ENCODE measurements at regions not wholly inside any gene's neighbourhood (a gene's known extent, or its start where the extent isn't known, plus 50 kb on each side); places are given as distances from the start of the nearest gene placed in this dataset.

- Mint-ChIP-seq H3K4me3 (no peak overlapping the region), H3K36me3 (no peaks in the 10 kb centered on the region), H3K27me3 (no peaks in the 10 kb centered on the region), H3K9me3 (peaks cover 0 to 17% (median 4%) of the 10 kb centered on the region in 7 donors), H3K4me1 (no peaks in the 10 kb centered on the region), H3K27ac (no peak overlapping the region)
- DNase-seq (no peak), ATAC-seq (ENCODE audit: low read depth in 2 of 2) (no peak)
Observed at GRCh38 chr6:165229216-165229615, 80.2 kb downstream of the C6orf118 start.

GRCh38 chr6:165227644-165228329 lies 81.6 kb downstream of the C6orf118 start:
- H3K36me3 Mint-ChIP-seq = no peaks in the 10 kb centered on the region
- no peaks in the 10 kb centered on the region for H3K4me1 Mint-ChIP-seq
- no peak overlapping the region for H3K4me3 Mint-ChIP-seq
- no peak for DNase-seq
- H3K27ac Mint-ChIP-seq = no peak overlapping the region
- H3K27me3 Mint-ChIP-seq = no peaks in the 10 kb centered on the region
- peaks cover 1 to 21% (median 6%) of the 10 kb centered on the region in 7 donors for H3K9me3 Mint-ChIP-seq
- ATAC-seq (ENCODE audit: low read depth in 2 of 2) = no peak

GRCh38 chr6:165223736-165224135 lies 85.7 kb downstream of the C6orf118 start:
- H3K27ac Mint-ChIP-seq = no peak overlapping the region
- DNase-seq (no peak), ATAC-seq (ENCODE audit: low read depth in 2 of 2) (no peak)
- H3K9me3 Mint-ChIP-seq = peaks cover 1 to 17% (median 7%) of the 10 kb centered on the region in 7 donors
- H3K36me3 Mint-ChIP-seq = no peaks in the 10 kb centered on the region
- no peak overlapping the region for H3K4me3 Mint-ChIP-seq
- H3K4me1 Mint-ChIP-seq = no peaks in the 10 kb centered on the region
- no peaks in the 10 kb centered on the region for H3K27me3 Mint-ChIP-seq

- Mint-ChIP-seq H3K4me3 (no peak overlapping the region), H3K36me3 (no peaks in the 10 kb centered on the region), H3K9me3 (peaks cover 1 to 13% (median 7%) of the 10 kb centered on the region in 7 donors), H3K4me1 (no peaks in the 10 kb centered on the region), H3K27ac (no peak overlapping the region), H3K27me3 (no peaks in the 10 kb centered on the region)
- no peak for DNase-seq
- ATAC-seq (ENCODE audit: low read depth in 2 of 2) = no peak
Observed at GRCh38 chr6:165223101-165223500, 86.3 kb downstream of the C6orf118 start.

- H3K4me3 Mint-ChIP-seq = no peak overlapping the region
- H3K27me3 Mint-ChIP-seq = no peaks in the 10 kb centered on the region
- H3K27ac Mint-ChIP-seq = no peak overlapping the region
- peaks cover 1 to 13% (median 7%) of the 10 kb centered on the region in 7 donors for H3K9me3 Mint-ChIP-seq
- DNase-seq = no peak
- no peaks in the 10 kb centered on the region for H3K4me1 Mint-ChIP-seq
- no peaks in the 10 kb centered on the region for H3K36me3 Mint-ChIP-seq
- no peak for ATAC-seq (ENCODE audit: low read depth in 2 of 2)
Observed at GRCh38 chr6:165222315-165223025, 86.9 kb downstream of the C6orf118 start.

- Mint-ChIP-seq H3K4me3 (no peak overlapping the region), H3K27ac (no peak overlapping the region), H3K4me1 (no peaks in the 10 kb centered on the region), H3K36me3 (no peaks in the 10 kb centered on the region), H3K27me3 (no peaks in the 10 kb centered on the region), H3K9me3 (peaks cover 0 to 12% (median 4%) of the 10 kb centered on the region in 7 donors)
- ATAC-seq (ENCODE audit: low read depth in 2 of 2) (no peak), DNase-seq (no peak)
Observed at GRCh38 chr6:165220045-165220444, 89.4 kb downstream of the C6orf118 start.

GRCh38 chr6:165219629-165220028 lies 89.8 kb downstream of the C6orf118 start:
- H3K36me3 Mint-ChIP-seq = no peaks in the 10 kb centered on the region
- H3K9me3 Mint-ChIP-seq = peaks cover 0 to 12% (median 4%) of the 10 kb centered on the region in 7 donors
- ATAC-seq (ENCODE audit: low read depth in 2 of 2) (no peak), DNase-seq (no peak)
- H3K4me3 Mint-ChIP-seq = no peak overlapping the region
- H3K27me3 Mint-ChIP-seq = no peaks in the 10 kb centered on the region
- H3K27ac Mint-ChIP-seq = no peak overlapping the region
- H3K4me1 Mint-ChIP-seq = no peaks in the 10 kb centered on the region

- H3K9me3 Mint-ChIP-seq = peaks cover 0 to 13% (median 5%) of the 10 kb centered on the region in 7 donors
- DNase-seq = no peak
- no peak overlapping the region for H3K27ac Mint-ChIP-seq
- no peaks in the 10 kb centered on the region for H3K36me3 Mint-ChIP-seq
- no peak for ATAC-seq (ENCODE audit: low read depth in 2 of 2)
- H3K4me3 Mint-ChIP-seq = no peak overlapping the region
- no peaks in the 10 kb centered on the region for H3K4me1 Mint-ChIP-seq
- no peaks in the 10 kb centered on the region for H3K27me3 Mint-ChIP-seq
Observed at GRCh38 chr6:165218829-165219228, 90.6 kb downstream of the C6orf118 start.

GRCh38 chr6:165206798-165207197 lies 102.6 kb downstream of the C6orf118 start:
- no peaks in the 10 kb centered on the region for H3K4me1 Mint-ChIP-seq
- peak overlapping the region in 1 of 6 donors; percentile 22 for H3K27ac Mint-ChIP-seq
- H3K36me3 Mint-ChIP-seq = no peaks in the 10 kb centered on the region
- no peak overlapping the region for H3K4me3 Mint-ChIP-seq
- ATAC-seq (ENCODE audit: low read depth in 2 of 2) (no peak), DNase-seq (no peak)
- no peaks in the 10 kb centered on the region for H3K27me3 Mint-ChIP-seq
- peaks cover 0 to 20% (median 3%) of the 10 kb centered on the region in 7 donors for H3K9me3 Mint-ChIP-seq

- H3K36me3 Mint-ChIP-seq = no peaks in the 10 kb centered on the region
- no peaks in the 10 kb centered on the region for H3K27me3 Mint-ChIP-seq
- no peak overlapping the region for H3K27ac Mint-ChIP-seq
- ATAC-seq (ENCODE audit: low read depth in 2 of 2) (no peak), DNase-seq (no peak)
- peaks cover 2 to 16% (median 5%) of the 10 kb centered on the region in 7 donors for H3K9me3 Mint-ChIP-seq
- H3K4me3 Mint-ChIP-seq = no peak overlapping the region
- no peaks in the 10 kb centered on the region for H3K4me1 Mint-ChIP-seq
Observed at GRCh38 chr6:165205632-165206031, 103.8 kb downstream of the C6orf118 start.

- peaks cover 2 to 15% (median 6%) of the 10 kb centered on the region in 7 donors for H3K9me3 Mint-ChIP-seq
- H3K27ac Mint-ChIP-seq = no peak overlapping the region
- DNase-seq = no peak
- ATAC-seq (ENCODE audit: low read depth in 2 of 2) = no peak
- H3K36me3 Mint-ChIP-seq = no peaks in the 10 kb centered on the region
- no peaks in the 10 kb centered on the region for H3K4me1 Mint-ChIP-seq
- no peak overlapping the region for H3K4me3 Mint-ChIP-seq
- H3K27me3 Mint-ChIP-seq = no peaks in the 10 kb centered on the region
Observed at GRCh38 chr6:165204807-165205545, 104.4 kb downstream of the C6orf118 start.

GRCh38 chr6:165200178-165200577 lies 109.2 kb downstream of the C6orf118 start:
- H3K27me3 Mint-ChIP-seq = no peaks in the 10 kb centered on the region
- ATAC-seq (ENCODE audit: low read depth in 2 of 2) (no peak), DNase-seq (no peak)
- H3K4me3 Mint-ChIP-seq = no peak overlapping the region
- H3K27ac Mint-ChIP-seq = no peak overlapping the region
- H3K36me3 Mint-ChIP-seq = no peaks in the 10 kb centered on the region
- H3K4me1 Mint-ChIP-seq = no peaks in the 10 kb centered on the region
- H3K9me3 Mint-ChIP-seq = peaks cover 6 to 15% (median 9%) of the 10 kb centered on the region in 7 donors

- DNase-seq (no peak), ATAC-seq (ENCODE audit: low read depth in 2 of 2) (no peak)
- Mint-ChIP-seq H3K4me1 (no peaks in the 10 kb centered on the region), H3K36me3 (no peaks in the 10 kb centered on the region), H3K9me3 (peaks cover 4 to 17% (median 11%) of the 10 kb centered on the region in 7 donors), H3K27me3 (no peaks in the 10 kb centered on the region), H3K4me3 (no peak overlapping the region), H3K27ac (no peak overlapping the region)
Observed at GRCh38 chr6:165191461-165191860, 117.9 kb downstream of the C6orf118 start.
